Naive thymus-derived CD8-positive, alpha-beta T cell (primary cell): ENCODE measurements at regions not wholly inside any gene's neighbourhood (a gene's known extent, or its start where the extent isn't known, plus 50 kb on each side); places are given as distances from the start of the nearest gene placed in this dataset.

Experiments
- ATAC-seq, 2 donors: fragments of 150-1000 bp; cut with Tn5 transposase in 1 of 2; sonication (Bioruptor Pico), chemical (Tn5 transposase) in 1 of 2; 1 replicate in 1 of 2; 2 replicates in 1 of 2; pipeline ENCODE4 v1.10.0; 2021; ENCODE audit warnings: mild to moderate bottlenecking in 2 of 2, moderate library complexity in 2 of 2
- POLR2A ChIA-PET: fragments of 350-600 bp; sonication (Branson Sonifier 250); formaldehyde crosslinking; loops from one replicate; lab custom pipeline; 2021; ENCODE audit warnings: antibody characterized with exemption; lab: Charles Lee
- DNase-seq, 10 donors: peaks; one replicate each; pipeline versions ENCODE4 v3.0.0 to v3.0.0-alpha.2; 2020 to 2022
- H3K27ac Mint-ChIP-seq, 10 donors: one replicate each; pipeline ENCODE4 v1.8.0; 2020 to 2022; ENCODE audit warnings: mild to moderate bottlenecking in 10 of 10, mixed read lengths in 10 of 10, moderate library complexity in 4 of 10, inconsistent platforms in 1 of 10
- H3K27me3 Mint-ChIP-seq, 5 donors: one replicate each; pipeline ENCODE4 v1.8.0; 2021 to 2022; ENCODE audit warnings: mixed read lengths in 5 of 5
- H3K36me3 Mint-ChIP-seq, 3 donors: one replicate each; pipeline ENCODE4 v1.8.0; 2020 to 2022; ENCODE audit warnings: mixed read lengths in 3 of 3, mild to moderate bottlenecking in 2 of 3, inconsistent platforms in 1 of 3
- H3K4me1 Mint-ChIP-seq, 4 donors: one replicate each; pipeline ENCODE4 v1.8.0; 2021 to 2022; ENCODE audit warnings: mixed read lengths in 4 of 4
- H3K4me3 Mint-ChIP-seq, 10 donors: one replicate each; pipeline ENCODE4 v1.8.0; 2020 to 2022; ENCODE audit warnings: mild to moderate bottlenecking in 10 of 10, mixed read lengths in 10 of 10, moderate library complexity in 6 of 10, inconsistent platforms in 1 of 10
- H3K9me3 Mint-ChIP-seq, 9 donors: one replicate each; pipeline ENCODE4 v1.8.0; 2020 to 2022; ENCODE audit warnings: mixed read lengths in 9 of 9, mild to moderate bottlenecking in 3 of 9, inconsistent platforms in 1 of 9, moderate library complexity in 1 of 9

DNA sequence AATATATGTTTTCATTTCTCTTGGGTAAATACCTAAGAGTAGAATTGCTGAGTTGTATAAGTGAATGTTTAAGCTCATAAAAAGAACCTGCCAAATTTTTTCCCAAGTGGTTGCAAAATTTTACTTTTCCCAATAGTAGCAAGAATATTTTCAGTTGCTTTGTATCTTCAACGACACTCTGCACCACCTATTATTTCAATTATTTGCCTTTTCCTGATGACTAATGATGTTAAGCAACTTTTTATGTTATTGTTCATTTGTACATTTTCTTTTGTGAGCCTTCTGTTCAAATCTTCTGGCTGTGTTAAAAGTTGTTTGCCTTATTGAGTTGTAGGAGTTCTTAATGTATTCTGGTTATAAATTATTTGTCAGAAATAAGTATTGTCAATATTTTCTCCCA lies 299.1 kb upstream of the NRIP1 start:
- peaks cover 0 to 21% (median 9%) of the 10 kb centered on the region in 3 donors for H3K36me3 Mint-ChIP-seq
- POLR2A ChIA-PET: no interaction called here
- H3K9me3 Mint-ChIP-seq: peaks cover 0 to 21% (median 12%) of the 10 kb centered on the region in 9 donors
- H3K27ac Mint-ChIP-seq: no peak overlapping the region
- H3K4me1 Mint-ChIP-seq: no peaks in the 10 kb centered on the region
- ATAC-seq (no peak), DNase-seq (no peak)
- no peak overlapping the region for H3K4me3 Mint-ChIP-seq
- H3K27me3 Mint-ChIP-seq: no peaks in the 10 kb centered on the region

GRCh38 chr21:15365751-15366392 lies 301.1 kb upstream of the NRIP1 start:
- Mint-ChIP-seq H3K4me3 (no peak overlapping the region), H3K27ac (no peak overlapping the region), H3K9me3 (peaks cover 0 to 21% (median 12%) of the 10 kb centered on the region in 9 donors), H3K36me3 (peaks cover 0 to 21% (median 9%) of the 10 kb centered on the region in 3 donors), H3K4me1 (no peaks in the 10 kb centered on the region), H3K27me3 (no peaks in the 10 kb centered on the region)
- POLR2A ChIA-PET: no interaction called here
- ATAC-seq (no peak), DNase-seq (no peak)

DNA sequence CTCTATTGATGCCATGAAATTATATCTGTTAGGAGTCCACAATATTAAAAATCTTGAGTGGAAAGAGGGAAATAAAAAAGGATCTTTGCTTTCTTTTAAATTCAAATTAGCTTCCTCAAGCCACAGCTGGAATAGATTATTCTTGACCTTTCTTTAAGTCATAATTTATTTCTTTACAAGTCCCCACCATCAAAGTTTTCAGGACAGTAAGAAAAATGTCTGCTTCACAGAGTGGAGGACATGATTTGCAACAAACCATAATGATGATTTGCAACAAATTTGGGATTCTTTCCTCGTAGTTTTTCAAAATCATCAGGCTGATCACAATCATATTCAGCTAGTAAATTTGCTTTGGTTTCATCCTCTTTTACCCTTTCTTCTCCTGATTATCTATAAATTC lies 301.8 kb upstream of the NRIP1 start:
- no peaks in the 10 kb centered on the region for H3K4me1 Mint-ChIP-seq
- ATAC-seq: no peak
- H3K9me3 Mint-ChIP-seq: peaks cover 0 to 21% (median 12%) of the 10 kb centered on the region in 9 donors
- H3K36me3 Mint-ChIP-seq: peaks cover 0 to 21% (median 9%) of the 10 kb centered on the region in 3 donors
- no peak overlapping the region for H3K27ac Mint-ChIP-seq
- POLR2A ChIA-PET: no interaction called here
- H3K27me3 Mint-ChIP-seq: no peaks in the 10 kb centered on the region
- no peak for DNase-seq
- H3K4me3 Mint-ChIP-seq: no peak overlapping the region

DNA sequence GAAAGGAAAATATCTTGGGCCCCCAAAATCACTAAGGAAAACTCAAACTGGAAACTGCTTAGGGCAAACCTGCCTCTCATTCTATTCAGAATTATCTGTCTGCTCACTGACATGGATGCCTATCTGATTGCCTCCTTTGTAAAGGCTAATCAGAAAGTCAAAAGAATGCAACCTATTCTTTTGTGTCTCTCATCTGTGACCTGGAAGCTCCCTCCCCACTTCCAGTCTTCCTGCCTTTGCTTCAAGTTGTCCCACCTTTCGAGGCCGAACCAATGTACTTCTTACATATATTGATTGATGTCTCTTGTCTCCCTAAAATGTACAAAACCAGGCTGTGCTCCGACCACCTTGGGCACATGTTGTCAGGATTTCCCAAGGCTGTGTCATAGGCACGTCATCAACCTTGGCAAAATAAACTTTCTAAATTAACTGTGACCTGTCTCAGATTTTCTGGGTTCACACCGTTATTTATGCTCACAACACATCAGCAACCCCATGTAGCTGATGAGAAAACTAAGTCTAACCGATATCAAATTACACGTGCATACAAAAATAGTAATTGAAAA lies 302.3 kb upstream of the NRIP1 start:
- H3K9me3 Mint-ChIP-seq: peaks cover 0 to 21% (median 12%) of the 10 kb centered on the region in 9 donors
- H3K36me3 Mint-ChIP-seq: peaks cover 0 to 21% (median 9%) of the 10 kb centered on the region in 3 donors
- ATAC-seq (no peak), DNase-seq (no peak)
- H3K27ac Mint-ChIP-seq: no peak overlapping the region
- POLR2A ChIA-PET: no interaction called here
- no peak overlapping the region for H3K4me3 Mint-ChIP-seq
- no peaks in the 10 kb centered on the region for H3K27me3 Mint-ChIP-seq
- H3K4me1 Mint-ChIP-seq: no peaks in the 10 kb centered on the region

DNA sequence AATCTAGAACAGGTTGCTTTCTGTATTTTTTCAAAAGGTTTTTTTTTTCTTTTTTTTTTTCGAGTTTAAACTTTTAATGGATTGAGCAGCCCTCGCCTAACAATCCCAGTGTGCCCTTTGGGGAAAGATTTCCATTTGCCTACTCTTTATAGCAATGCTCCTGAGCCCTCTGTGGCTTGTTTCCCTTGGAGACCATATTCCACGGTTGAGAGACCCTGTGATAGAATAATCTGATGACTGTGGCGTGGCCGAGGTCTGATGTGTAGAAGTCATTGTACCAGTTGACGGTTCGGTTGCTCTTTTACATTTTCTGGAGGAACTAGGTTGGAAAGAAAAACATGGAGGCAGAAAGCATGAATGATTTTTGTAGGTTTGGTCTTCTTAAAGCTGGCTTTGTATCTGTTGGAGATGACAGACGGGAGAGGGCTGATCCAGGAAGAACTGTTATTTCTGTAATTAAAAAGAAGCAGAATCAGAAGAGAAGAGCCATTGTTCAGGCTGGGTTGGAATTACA lies 305.7 kb upstream of the NRIP1 start:
- POLR2A ChIA-PET: no interaction called here
- Mint-ChIP-seq H3K4me1 (peaks cover 0 to 5% (median 2%) of the 10 kb centered on the region in 4 donors), H3K4me3 (no peak overlapping the region), H3K27ac (no peak overlapping the region), H3K9me3 (peaks cover 0 to 19% (median 9%) of the 10 kb centered on the region in 9 donors), H3K36me3 (peaks cover 0 to 19% (median 8%) of the 10 kb centered on the region in 3 donors), H3K27me3 (peaks cover 0 to 8% (median 0%) of the 10 kb centered on the region in 5 donors)
- ATAC-seq: no peak
- DNase-seq: no peak

DNA sequence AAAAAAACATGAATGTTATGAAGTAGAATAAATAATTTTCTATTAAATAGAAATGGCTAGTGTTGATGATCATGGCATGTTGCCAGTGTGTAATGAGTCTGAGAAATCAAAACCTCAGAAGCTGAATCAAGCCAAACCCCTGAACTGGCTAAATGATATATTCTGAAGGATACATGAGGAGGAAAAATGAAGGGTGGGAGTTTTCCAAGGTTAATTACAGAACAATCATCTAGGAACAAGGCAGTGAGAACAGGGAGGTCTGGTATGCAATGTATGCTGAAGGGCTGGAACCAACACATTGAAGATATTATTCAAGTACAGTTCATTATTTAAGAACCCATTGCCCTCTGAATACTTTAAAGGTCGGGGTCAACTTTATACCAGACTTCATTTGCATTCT lies 309.1 kb upstream of the NRIP1 start:
- POLR2A ChIA-PET: no interaction called here
- ATAC-seq (no peak), DNase-seq (no peak)
- peaks cover 0 to 5% (median 2%) of the 10 kb centered on the region in 4 donors for H3K4me1 Mint-ChIP-seq
- peaks cover 0 to 11% (median 0%) of the 10 kb centered on the region in 5 donors for H3K27me3 Mint-ChIP-seq
- no peak overlapping the region for H3K4me3 Mint-ChIP-seq
- no peaks in the 10 kb centered on the region for H3K36me3 Mint-ChIP-seq
- no peak overlapping the region for H3K27ac Mint-ChIP-seq
- no peaks in the 10 kb centered on the region for H3K9me3 Mint-ChIP-seq

GRCh38 chr21:15379776-15380175 lies 315.0 kb upstream of the NRIP1 start:
- ATAC-seq (no peak), DNase-seq (no peak)
- no peaks in the 10 kb centered on the region for H3K36me3 Mint-ChIP-seq
- H3K4me1 Mint-ChIP-seq: peaks cover 0 to 2% (median 0%) of the 10 kb centered on the region in 4 donors
- no peak overlapping the region for H3K4me3 Mint-ChIP-seq
- H3K9me3 Mint-ChIP-seq: no peaks in the 10 kb centered on the region
- POLR2A ChIA-PET: no interaction called here
- peaks cover 0 to 5% (median 0%) of the 10 kb centered on the region in 5 donors for H3K27me3 Mint-ChIP-seq
- no peak overlapping the region for H3K27ac Mint-ChIP-seq

- POLR2A ChIA-PET: no interaction called here
- Mint-ChIP-seq H3K4me3 (no peak overlapping the region), H3K27ac (no peak overlapping the region)
These were observed 318.8 kb upstream of the NRIP1 start for GRCh38 chr21:15383588-15383987.

DNA sequence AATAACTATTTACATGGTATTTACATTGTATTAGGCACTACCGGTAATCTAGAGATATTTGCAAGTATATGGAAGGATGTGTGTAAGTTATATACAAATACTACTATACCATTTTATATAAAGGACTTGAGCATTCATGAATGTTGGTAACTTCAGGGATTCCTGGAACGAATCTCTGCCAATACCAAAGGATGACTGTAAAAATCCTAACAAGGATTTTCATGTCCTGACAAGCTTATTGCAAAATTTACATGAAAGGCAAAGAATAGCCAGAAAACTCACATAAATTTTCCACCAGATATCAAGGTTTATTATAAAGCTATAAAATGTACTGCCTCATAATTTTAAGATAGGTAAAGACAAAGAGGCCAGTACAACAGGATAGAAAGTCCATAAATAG lies 325.2 kb upstream of the NRIP1 start:
- Mint-ChIP-seq H3K27me3 (peaks cover 0 to 7% (median 0%) of the 10 kb centered on the region in 5 donors), H3K27ac (no peak overlapping the region), H3K9me3 (no peaks in the 10 kb centered on the region), H3K36me3 (peaks cover 0 to 2% (median 0%) of the 10 kb centered on the region in 3 donors), H3K4me3 (no peak overlapping the region), H3K4me1 (peaks cover 0 to 1% (median 0%) of the 10 kb centered on the region in 4 donors)
- DNase-seq (no peak), ATAC-seq (no peak)
- POLR2A ChIA-PET: no interaction called here

More at GRCh38 chr21:15383588-15383987, 318.8 kb upstream of the NRIP1 start:
- ATAC-seq (no peak), DNase-seq (no peak)
- H3K27me3 Mint-ChIP-seq: peaks cover 0 to 7% (median 0%) of the 10 kb centered on the region in 5 donors
- peaks cover 0 to 2% (median under 1%) of the 10 kb centered on the region in 4 donors for H3K4me1 Mint-ChIP-seq
- H3K9me3 Mint-ChIP-seq: no peaks in the 10 kb centered on the region
- H3K36me3 Mint-ChIP-seq: peaks cover 0 to 2% (median 0%) of the 10 kb centered on the region in 3 donors

GRCh38 chr21:15397258-15397657 lies 332.5 kb upstream of the NRIP1 start:
- no peak overlapping the region for H3K27ac Mint-ChIP-seq
- DNase-seq: no peak
- H3K4me1 Mint-ChIP-seq: peaks cover 0 to 2% (median under 1%) of the 10 kb centered on the region in 4 donors
- no peaks in the 10 kb centered on the region for H3K9me3 Mint-ChIP-seq
- ATAC-seq: no peak
- POLR2A ChIA-PET: no interaction called here
- no peak overlapping the region for H3K4me3 Mint-ChIP-seq
- H3K36me3 Mint-ChIP-seq: no peaks in the 10 kb centered on the region
- H3K27me3 Mint-ChIP-seq: peaks cover 0 to 2% (median 0%) of the 10 kb centered on the region in 5 donors

- Mint-ChIP-seq H3K27me3 (no peaks in the 10 kb centered on the region), H3K36me3 (peaks cover 0 to 3% (median 0%) of the 10 kb centered on the region in 3 donors), H3K27ac (no peak overlapping the region), H3K9me3 (no peaks in the 10 kb centered on the region), H3K4me3 (no peak overlapping the region), H3K4me1 (peaks cover 0 to 2% (median under 1%) of the 10 kb centered on the region in 4 donors)
- POLR2A ChIA-PET: no interaction called here
- no peak for ATAC-seq
- no peak for DNase-seq
These were observed 328.9 kb upstream of the USP25 start for GRCh38 chr21:15400905-15401304.

- POLR2A ChIA-PET: no interaction called here
- H3K9me3 Mint-ChIP-seq: no peaks in the 10 kb centered on the region
- peaks cover 0 to 3% (median 0%) of the 10 kb centered on the region in 3 donors for H3K36me3 Mint-ChIP-seq
- ATAC-seq (no peak), DNase-seq (no peak)
- peaks cover 0 to 2% (median under 1%) of the 10 kb centered on the region in 4 donors for H3K4me1 Mint-ChIP-seq
- no peak overlapping the region for H3K4me3 Mint-ChIP-seq
- no peak overlapping the region for H3K27ac Mint-ChIP-seq
- no peaks in the 10 kb centered on the region for H3K27me3 Mint-ChIP-seq
These were observed 328.5 kb upstream of the USP25 start for GRCh38 chr21:15401331-15401730.

GRCh38 chr21:15405214-15405613 lies 324.6 kb upstream of the USP25 start:
- H3K27ac Mint-ChIP-seq: no peak overlapping the region
- no peaks in the 10 kb centered on the region for H3K9me3 Mint-ChIP-seq
- POLR2A ChIA-PET: interaction anchor here (0.6 kb wide), 1 partner anchor 203 kb away, joined by 3 read pairs; no protein-coding TSS in a partner anchor
- no peaks in the 10 kb centered on the region for H3K4me1 Mint-ChIP-seq
- DNase-seq (no peak), ATAC-seq (no peak)
- H3K4me3 Mint-ChIP-seq: no peak overlapping the region
- H3K36me3 Mint-ChIP-seq: peaks cover 0 to 3% (median 0%) of the 10 kb centered on the region in 3 donors
- H3K27me3 Mint-ChIP-seq: peaks cover 0 to 1% (median 0%) of the 10 kb centered on the region in 5 donors
